Upper lobe of right lung (tissue), 1 donor: ENCODE measurements at regions not wholly inside any gene's neighbourhood (a gene's known extent, or its start where the extent isn't known, plus 50 kb on each side); places are given as distances from the start of the nearest gene placed in this dataset.

ENCODE experiments used
- ATAC-seq: fragments of 200-7000 bp; cut with Tn5 transposase; one replicate; pipeline ENCODE4 v1.9.1; 2020; ENCODE audit warnings: mild to moderate bottlenecking, moderate library complexity
- DNase-seq: peaks from one replicate; pipeline ENCODE4 v3.0.0-alpha.2; 2020
- H3K27ac ChIP-seq: fragments of 200-600 bp; one replicate; pipeline ENCODE4 v1.8.0; 2022
- H3K27me3 ChIP-seq: fragments of 200-600 bp; one replicate; pipeline ENCODE4 v1.8.0; 2022; ENCODE audit warnings: mild to moderate bottlenecking
- H3K36me3 ChIP-seq: fragments of 200-600 bp; one replicate; pipeline ENCODE4 v1.8.0; 2022
- H3K4me1 ChIP-seq: fragments of 200-600 bp; one replicate; pipeline ENCODE4 v1.8.0; 2022
- H3K4me3 ChIP-seq: fragments of 200-600 bp; one replicate; pipeline ENCODE4 v1.8.0; 2022; ENCODE audit warnings: mild to moderate bottlenecking
- H3K9me3 ChIP-seq: fragments of 200-600 bp; one replicate; pipeline ENCODE4 v1.8.0; 2022
- CTCF ChIP-seq: fragments of 200-600 bp; IDR thresholded peaks from one replicate; pipeline ENCODE4 v1.8.0; 2022; ENCODE audit warnings: antibody characterized with exemption
- intact Hi-C: fragments of 100-400 bp; cut with DNase I; formaldehyde crosslinking; loops from one replicate; pipeline ENCODE4 v1.11.0; 2022
- donor health status: DM: no; HTN: yes; CAD: no; lungs with severe emphysema.

DNA sequence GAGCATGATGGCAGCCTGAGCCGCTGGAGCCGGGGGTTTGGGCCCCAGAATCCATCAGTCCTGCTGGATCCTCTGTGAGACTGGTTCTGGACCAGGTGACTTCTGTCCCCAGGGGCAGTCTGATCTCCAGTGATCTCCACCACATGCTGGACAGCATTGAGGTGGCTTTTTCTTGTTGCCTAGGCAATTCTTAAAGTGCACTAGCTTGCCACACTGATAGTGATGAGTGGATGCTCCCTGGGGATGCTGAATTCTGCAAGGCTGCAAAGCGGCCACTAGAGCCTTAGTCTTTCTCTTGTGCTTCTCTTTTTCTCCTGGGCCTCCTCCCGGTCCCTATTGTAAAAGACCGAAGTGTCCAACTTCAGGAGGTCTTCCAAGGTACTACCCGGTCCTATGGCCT is 70.4 kb upstream of the ATP11B start:
- Histone ChIP-seq H3K4me3 (no peak overlapping the region), H3K27me3 (no peaks in the 10 kb centered on the region), H3K9me3 (no peaks in the 10 kb centered on the region), H3K36me3 (no peaks in the 10 kb centered on the region), H3K4me1 (no peaks in the 10 kb centered on the region), H3K27ac (no peak overlapping the region)
- TF ChIP-seq CTCF = no peak
- intact Hi-C loops = no loop called here
- ATAC-seq (no peak), DNase-seq (no peak)

GRCh38 chr3:182723596-182723995 is 69.7 kb upstream of the ATP11B start:
- Histone ChIP-seq H3K36me3 (no peaks in the 10 kb centered on the region), H3K27ac (no peak overlapping the region), H3K27me3 (no peaks in the 10 kb centered on the region), H3K9me3 (no peaks in the 10 kb centered on the region), H3K4me1 (no peaks in the 10 kb centered on the region), H3K4me3 (no peak overlapping the region)
- ATAC-seq (peak; percentile 66), DNase-seq (no peak)
- intact Hi-C loops = no loop called here
- no peak for TF ChIP-seq CTCF

DNA sequence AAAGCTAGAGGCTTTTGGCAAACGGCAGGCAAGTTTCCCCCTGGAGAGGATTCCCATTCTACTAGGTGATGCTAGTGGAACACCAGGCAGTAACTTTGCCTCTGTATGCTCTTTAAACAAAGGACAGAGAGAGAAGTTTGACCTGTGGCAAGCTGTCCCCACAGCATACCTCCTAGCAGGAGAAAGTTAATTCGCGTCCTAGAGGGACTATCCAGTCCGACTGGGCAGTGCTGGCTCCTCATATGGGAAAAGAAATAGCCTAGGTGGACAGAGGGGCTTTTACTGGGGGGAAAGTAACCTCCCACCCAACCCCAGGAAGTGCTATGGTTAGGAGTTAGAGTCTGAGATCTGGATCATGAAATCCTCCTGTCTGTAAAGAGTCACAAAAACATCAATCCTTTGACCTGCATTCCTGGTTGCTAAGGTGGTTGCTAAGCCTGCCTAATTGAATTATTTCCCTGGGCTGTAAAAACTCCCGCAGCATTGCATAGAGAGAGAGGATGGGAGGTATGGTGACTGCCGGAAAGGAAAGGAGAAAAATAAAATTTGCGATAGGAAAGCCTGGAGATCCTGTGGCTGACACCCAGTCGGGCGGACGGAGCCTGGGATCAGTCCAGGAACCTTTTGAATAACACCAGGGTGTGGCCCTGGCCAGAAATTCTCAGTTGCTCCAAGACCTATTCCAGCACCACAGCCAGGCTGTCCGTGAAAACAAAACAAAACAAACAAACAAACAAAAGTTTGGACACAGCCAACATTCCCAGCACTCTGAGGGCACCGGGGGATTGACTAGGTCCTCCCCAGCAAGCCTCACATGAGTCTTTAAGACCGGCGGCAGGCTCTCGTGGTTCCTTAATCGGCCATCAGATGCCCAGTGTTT is 67.7 kb upstream of the ATP11B start:
- peak; percentile 28 for ATAC-seq
- H3K4me3 ChIP-seq = no peak overlapping the region
- H3K9me3 ChIP-seq = no peaks in the 10 kb centered on the region

GRCh38 chr3:182726258-182727142 is 66.8 kb upstream of the ATP11B start:
- no peaks in the 10 kb centered on the region for H3K36me3 ChIP-seq
- TF ChIP-seq CTCF = no peak
- intact Hi-C loops = no loop called here
- ATAC-seq (no peak), DNase-seq (no peak)
- no peak overlapping the region for H3K27ac ChIP-seq
- peaks cover 3% of the 10 kb centered on the region for H3K4me1 ChIP-seq
- no peak overlapping the region for H3K4me3 ChIP-seq
- H3K9me3 ChIP-seq = no peaks in the 10 kb centered on the region
- H3K27me3 ChIP-seq = no peaks in the 10 kb centered on the region

More for the DNA sequence above, 67.7 kb upstream of the ATP11B start:
- no peak for DNase-seq
- Histone ChIP-seq H3K4me1 (no peaks in the 10 kb centered on the region), H3K36me3 (no peaks in the 10 kb centered on the region), H3K27me3 (no peaks in the 10 kb centered on the region), H3K27ac (no peak overlapping the region)
- TF ChIP-seq CTCF = no peak
- intact Hi-C loops = no loop called here

GRCh38 chr3:182728238-182728637 is 65.1 kb upstream of the ATP11B start:
- H3K36me3 ChIP-seq = no peaks in the 10 kb centered on the region
- DNase-seq (no peak), ATAC-seq (no peak)
- H3K27ac ChIP-seq = no peak overlapping the region
- no peaks in the 10 kb centered on the region for H3K9me3 ChIP-seq
- no peak overlapping the region for H3K4me3 ChIP-seq
- intact Hi-C loops = no loop called here
- peaks cover 3% of the 10 kb centered on the region for H3K4me1 ChIP-seq
- no peak for TF ChIP-seq CTCF
- H3K27me3 ChIP-seq = no peaks in the 10 kb centered on the region
